Activated CD8-positive, alpha-beta T cell treated with anti-CD3 and anti-CD28 coated beads for 36 hours (primary cell): ENCODE measurements at regions not wholly inside any gene's neighbourhood (a gene's known extent, or its start where the extent isn't known, plus 50 kb on each side); places are given as distances from the start of the nearest gene placed in this dataset.

Source experiments
- ATAC-seq: fragments of 200-7000 bp; cut with Tn5 transposase; one replicate; pipeline ENCODE4 v1.10.0; 2021; ENCODE audit warnings: mild to moderate bottlenecking, moderate library complexity
- CTCF ChIA-PET: fragments of 350-600 bp; sonication (Branson Sonifier 250); formaldehyde crosslinking; loops from one replicate; lab custom pipeline; 2021; ENCODE audit warnings: antibody characterized with exemption; lab: Charles Lee
- POLR2A ChIA-PET: fragments of 350-600 bp; sonication (Branson Sonifier 250); formaldehyde crosslinking; loops from one replicate; lab custom pipeline; 2021; ENCODE audit warnings: antibody characterized with exemption; lab: Charles Lee
- DNase-seq: peaks from one replicate; pipeline ENCODE4 v3.0.0-alpha.2; 2020
- H3K27ac Mint-ChIP-seq: one replicate; pipeline ENCODE4 v1.8.0; 2021; ENCODE audit warnings: mild to moderate bottlenecking, mixed read lengths
- H3K27me3 Mint-ChIP-seq: one replicate; pipeline ENCODE4 v1.8.0; 2021; ENCODE audit warnings: mixed read lengths
- H3K36me3 Mint-ChIP-seq: one replicate; pipeline ENCODE4 v1.8.0; 2021; ENCODE audit warnings: low read depth, mixed read lengths
- H3K4me1 Mint-ChIP-seq: one replicate; pipeline ENCODE4 v1.8.0; 2021; ENCODE audit warnings: low read depth, mixed read lengths
- H3K4me3 Mint-ChIP-seq: one replicate; pipeline ENCODE4 v1.8.0; 2021; ENCODE audit warnings: mild to moderate bottlenecking, moderate library complexity, mixed read lengths
- H3K9me3 Mint-ChIP-seq: one replicate; pipeline ENCODE4 v1.8.0; 2021; ENCODE audit warnings: mixed read lengths
- CTCF ChIP-seq: fragments of 200-600 bp; IDR thresholded peaks from one replicate; pipeline ENCODE4 v1.8.0; 2022; ENCODE audit warnings: antibody characterized with exemption, mild to moderate bottlenecking
- intact Hi-C: fragments of 100-400 bp; cut with micrococcal nuclease; formaldehyde crosslinking; loops from one replicate; pipeline ENCODE4 v1.10.0; 2022

- TF ChIP-seq CTCF, result no peak
- Mint-ChIP-seq H3K9me3 (peaks cover 2% of the 10 kb centered on the region), H3K27me3 (no peaks in the 10 kb centered on the region), H3K27ac (no peak overlapping the region), H3K4me1 (no peaks in the 10 kb centered on the region), H3K36me3 (no peaks in the 10 kb centered on the region), H3K4me3 (no peak overlapping the region)
- no peak for DNase-seq
- intact Hi-C loops, result no loop called here
- CTCF ChIA-PET, result no interaction called here
- no peak for ATAC-seq
- POLR2A ChIA-PET, result no interaction called here
These were observed 1050.0 kb downstream of the TBL1XR1 start for GRCh38 chr3:176147251-176147650.

GRCh38 chr3:176141837-176142236 lies 1055.4 kb downstream of the TBL1XR1 start:
- Mint-ChIP-seq H3K36me3 (no peaks in the 10 kb centered on the region), H3K27ac (no peak overlapping the region), H3K4me3 (no peak overlapping the region), H3K27me3 (no peaks in the 10 kb centered on the region), H3K9me3 (peaks cover 5% of the 10 kb centered on the region), H3K4me1 (no peaks in the 10 kb centered on the region)
- ATAC-seq, result no peak
- intact Hi-C loops, result no loop called here
- DNase-seq, result no peak
- ChIA-PET CTCF (no interaction called here), POLR2A (no interaction called here)
- no peak for TF ChIP-seq CTCF

- H3K4me1 Mint-ChIP-seq, result no peaks in the 10 kb centered on the region
- intact Hi-C loops, result no loop called here
- H3K27ac Mint-ChIP-seq, result no peak overlapping the region
- H3K27me3 Mint-ChIP-seq, result no peaks in the 10 kb centered on the region
- H3K36me3 Mint-ChIP-seq, result no peaks in the 10 kb centered on the region
- TF ChIP-seq CTCF, result no peak
- ChIA-PET POLR2A (no interaction called here), CTCF (no interaction called here)
- DNase-seq (no peak), ATAC-seq (no peak)
- no peak overlapping the region for H3K4me3 Mint-ChIP-seq
- H3K9me3 Mint-ChIP-seq, result peaks cover 12% of the 10 kb centered on the region
These were observed 1076.8 kb downstream of the TBL1XR1 start for GRCh38 chr3:176120507-176120906.

- no peak overlapping the region for H3K27ac Mint-ChIP-seq
- CTCF ChIA-PET, result no interaction called here
- H3K4me1 Mint-ChIP-seq, result no peaks in the 10 kb centered on the region
- H3K4me3 Mint-ChIP-seq, result no peak overlapping the region
- POLR2A ChIA-PET, result no interaction called here
- H3K36me3 Mint-ChIP-seq, result no peaks in the 10 kb centered on the region
- intact Hi-C loops, result no loop called here
- DNase-seq, result no peak
- H3K9me3 Mint-ChIP-seq, result peaks cover 13% of the 10 kb centered on the region
- no peaks in the 10 kb centered on the region for H3K27me3 Mint-ChIP-seq
- no peak for TF ChIP-seq CTCF
- ATAC-seq, result no peak
These were observed 1077.5 kb downstream of the TBL1XR1 start for GRCh38 chr3:176119826-176120225.

GRCh38 chr3:176106380-176106779 lies 1090.9 kb downstream of the TBL1XR1 start:
- H3K4me1 Mint-ChIP-seq, result no peaks in the 10 kb centered on the region
- no peaks in the 10 kb centered on the region for H3K9me3 Mint-ChIP-seq
- TF ChIP-seq CTCF, result no peak
- H3K36me3 Mint-ChIP-seq, result no peaks in the 10 kb centered on the region
- ChIA-PET POLR2A (no interaction called here), CTCF (no interaction called here)
- H3K27ac Mint-ChIP-seq, result no peak overlapping the region
- intact Hi-C loops, result no loop called here
- DNase-seq, result no peak
- H3K4me3 Mint-ChIP-seq, result no peak overlapping the region
- no peaks in the 10 kb centered on the region for H3K27me3 Mint-ChIP-seq
- no peak for ATAC-seq
